ENCODE measurements at regions not wholly inside any gene's neighbourhood (a gene's known extent, or its start where the extent isn't known, plus 50 kb on each side); places are given as distances from the start of the nearest gene placed in this dataset.

DNA sequence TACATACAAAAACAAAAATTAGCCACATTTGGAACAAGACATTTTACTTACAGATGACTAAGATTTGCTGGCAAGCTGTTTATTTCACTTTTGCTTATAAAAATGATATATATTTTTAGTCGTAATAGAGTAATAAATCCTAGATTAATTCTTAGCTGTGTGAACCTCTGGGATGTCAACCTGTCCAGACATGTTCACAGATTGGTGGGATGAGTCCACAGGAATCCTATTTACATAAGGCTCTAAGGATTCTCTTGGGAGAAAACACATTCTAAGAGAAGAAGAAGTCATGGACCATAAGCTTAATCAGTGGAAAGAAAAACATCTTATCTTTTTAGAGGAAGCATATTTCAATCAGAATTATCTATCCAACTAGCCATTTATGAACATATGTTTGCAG, 797.4 kb downstream of the C12orf50 start:
- DNase-seq (ENCODE audit: low spot score), result no peak
- no peaks in the 10 kb centered on the region for H3K27me3 Mint-ChIP-seq (ENCODE audit: unreplicated experiment)
- no peaks in the 10 kb centered on the region for H3K9me3 Mint-ChIP-seq (ENCODE audit: unreplicated experiment)
- H3K27ac Mint-ChIP-seq (ENCODE audit: unreplicated experiment), result no peak overlapping the region
- no peak overlapping the region for H3K4me3 Mint-ChIP-seq (ENCODE audit: unreplicated experiment)
- H3K4me1 Mint-ChIP-seq (ENCODE audit: unreplicated experiment), result no peaks in the 10 kb centered on the region
- no peak for TF ChIP-seq CTCF (IDR thresholded peaks at IDR 0.05; ENCODE audit: unreplicated experiment)
- H3K36me3 Mint-ChIP-seq (ENCODE audit: low read depth, unreplicated experiment), result no peaks in the 10 kb centered on the region

GRCh38 chr12:87230441-87230840, 798.8 kb downstream of the C12orf50 start:
- no peaks in the 10 kb centered on the region for H3K36me3 Mint-ChIP-seq (ENCODE audit: low read depth, unreplicated experiment)
- no peaks in the 10 kb centered on the region for H3K9me3 Mint-ChIP-seq (ENCODE audit: unreplicated experiment)
- H3K27me3 Mint-ChIP-seq (ENCODE audit: unreplicated experiment), result peaks cover 1% of the 10 kb centered on the region
- no peaks in the 10 kb centered on the region for H3K4me1 Mint-ChIP-seq (ENCODE audit: unreplicated experiment)
- no peak for TF ChIP-seq CTCF (IDR thresholded peaks at IDR 0.05; ENCODE audit: unreplicated experiment)
- H3K4me3 Mint-ChIP-seq (ENCODE audit: unreplicated experiment), result no peak overlapping the region
- DNase-seq (ENCODE audit: low spot score), result no peak
- no peak overlapping the region for H3K27ac Mint-ChIP-seq (ENCODE audit: unreplicated experiment)

DNA sequence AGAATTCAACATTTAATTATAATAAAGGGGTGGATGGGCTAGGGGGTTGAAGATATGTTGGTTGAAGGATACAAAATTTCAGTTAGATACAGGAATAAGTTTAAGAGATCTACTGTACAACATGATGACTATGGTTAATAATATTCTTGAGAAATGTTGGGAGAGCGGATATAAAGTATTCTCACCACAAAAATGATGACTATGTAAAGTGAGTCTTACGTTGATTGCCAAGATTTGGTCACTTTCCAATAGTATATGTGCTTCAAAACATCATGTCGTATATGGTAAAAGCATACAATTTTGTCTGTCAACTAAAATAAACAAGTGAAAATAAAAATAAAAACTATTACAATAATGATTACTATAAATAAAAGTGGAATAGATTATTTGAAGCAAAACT, 802.0 kb downstream of the C12orf50 start:
- no peak for TF ChIP-seq CTCF (IDR thresholded peaks at IDR 0.05; ENCODE audit: unreplicated experiment)
- Mint-ChIP-seq H3K36me3 (ENCODE audit: low read depth, unreplicated experiment) (no peaks in the 10 kb centered on the region), H3K9me3 (ENCODE audit: unreplicated experiment) (no peaks in the 10 kb centered on the region), H3K27ac (ENCODE audit: unreplicated experiment) (no peak overlapping the region), H3K27me3 (ENCODE audit: unreplicated experiment) (peaks cover 1% of the 10 kb centered on the region), H3K4me3 (ENCODE audit: unreplicated experiment) (no peak overlapping the region), H3K4me1 (ENCODE audit: unreplicated experiment) (no peaks in the 10 kb centered on the region)
- DNase-seq (ENCODE audit: low spot score), result no peak

- no peak for DNase-seq (ENCODE audit: low spot score)
- Mint-ChIP-seq H3K4me3 (ENCODE audit: unreplicated experiment) (no peak overlapping the region), H3K27ac (ENCODE audit: unreplicated experiment) (no peak overlapping the region), H3K4me1 (ENCODE audit: unreplicated experiment) (no peaks in the 10 kb centered on the region), H3K27me3 (ENCODE audit: unreplicated experiment) (no peaks in the 10 kb centered on the region), H3K9me3 (ENCODE audit: unreplicated experiment) (no peaks in the 10 kb centered on the region), H3K36me3 (ENCODE audit: low read depth, unreplicated experiment) (no peaks in the 10 kb centered on the region)
- TF ChIP-seq CTCF (IDR thresholded peaks at IDR 0.05; ENCODE audit: unreplicated experiment), result no peak
Observed at GRCh38 chr12:87217491-87217890, 811.7 kb downstream of the C12orf50 start.

DNA sequence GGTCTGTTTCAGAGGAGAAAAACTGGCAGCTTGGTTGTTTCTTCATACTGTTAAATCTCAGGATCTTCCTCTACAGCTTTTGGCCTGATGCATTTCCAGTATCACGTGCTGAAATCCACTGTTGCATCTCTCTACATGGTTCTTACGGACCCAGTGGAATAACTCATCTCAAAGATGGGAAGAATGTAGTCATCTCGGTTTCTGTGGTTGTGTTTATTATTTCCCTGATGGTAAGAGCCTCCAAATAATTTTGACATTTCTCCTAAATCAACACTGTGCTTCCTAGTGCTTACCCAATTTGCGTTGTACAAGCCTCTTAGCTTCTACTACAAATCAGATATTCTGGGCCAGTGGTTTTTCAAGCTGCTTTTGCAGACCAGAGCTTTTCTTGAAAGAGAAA, 812.8 kb downstream of the C12orf50 start:
- Mint-ChIP-seq H3K4me3 (ENCODE audit: unreplicated experiment) (no peak overlapping the region), H3K27ac (ENCODE audit: unreplicated experiment) (no peak overlapping the region)

More for the DNA sequence above, 812.8 kb downstream of the C12orf50 start:
- Mint-ChIP-seq H3K27me3 (ENCODE audit: unreplicated experiment) (no peaks in the 10 kb centered on the region), H3K9me3 (ENCODE audit: unreplicated experiment) (no peaks in the 10 kb centered on the region), H3K36me3 (ENCODE audit: low read depth, unreplicated experiment) (no peaks in the 10 kb centered on the region), H3K4me1 (ENCODE audit: unreplicated experiment) (no peaks in the 10 kb centered on the region)
- no peak for DNase-seq (ENCODE audit: low spot score)
- no peak for TF ChIP-seq CTCF (IDR thresholded peaks at IDR 0.05; ENCODE audit: unreplicated experiment)
